T47D (cell line): ENCODE measurements at regions not wholly inside any gene's neighbourhood (a gene's known extent, or its start where the extent isn't known, plus 50 kb on each side); places are given as distances from the start of the nearest gene placed in this dataset.
"Not testable (repeated sequence)": the region's sequence is repeated elsewhere in the genome, so short reads cannot be mapped to it uniquely, and the experiment has no call there.

Experiments used
- DNase-seq, 2 experiments: peaks; one replicate each; pipeline versions ENCODE4 v3.0.0 to v3.0.0-alpha.2; 2011 to 2012; ENCODE audit warnings: low read depth in 1 of 2, low spot score in 1 of 2
- JUND ChIP-seq: IDR thresholded peaks from 2 replicates; pipeline ENCODE4 v1.6.1; 2012; ENCODE audit warnings: low read depth
- in situ Hi-C: cut with HindIII; loops from 2 replicates; pipeline ENCODE4 v1.10.0; 2016; ENCODE audit warnings: low sequenced_read_pairs, low pct_unique_long_range_greater_than_20kb

DNA sequence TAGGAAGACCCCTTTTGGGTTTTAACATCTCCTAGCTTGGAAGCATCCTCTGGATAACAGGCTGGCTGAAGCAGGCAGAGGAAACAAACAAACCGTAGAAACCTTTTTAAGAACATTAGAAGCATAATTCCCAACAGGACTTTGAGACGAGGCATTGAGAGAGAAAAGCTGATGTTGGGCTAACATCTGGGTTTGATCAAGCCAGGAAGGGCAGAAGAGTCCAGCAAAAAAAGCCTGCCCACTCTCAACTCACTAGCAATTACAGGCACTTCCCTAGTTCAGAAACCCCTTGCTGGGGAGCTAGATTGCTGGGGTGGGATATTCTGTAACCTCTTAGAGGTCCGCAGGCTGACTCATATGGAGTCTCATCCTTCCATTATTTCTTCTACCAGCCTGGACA lies 75.4 kb upstream of the CTNNA1 start:
- in situ Hi-C loops: no loop called here
- no peak for DNase-seq
- no peak for TF ChIP-seq JUND

DNA sequence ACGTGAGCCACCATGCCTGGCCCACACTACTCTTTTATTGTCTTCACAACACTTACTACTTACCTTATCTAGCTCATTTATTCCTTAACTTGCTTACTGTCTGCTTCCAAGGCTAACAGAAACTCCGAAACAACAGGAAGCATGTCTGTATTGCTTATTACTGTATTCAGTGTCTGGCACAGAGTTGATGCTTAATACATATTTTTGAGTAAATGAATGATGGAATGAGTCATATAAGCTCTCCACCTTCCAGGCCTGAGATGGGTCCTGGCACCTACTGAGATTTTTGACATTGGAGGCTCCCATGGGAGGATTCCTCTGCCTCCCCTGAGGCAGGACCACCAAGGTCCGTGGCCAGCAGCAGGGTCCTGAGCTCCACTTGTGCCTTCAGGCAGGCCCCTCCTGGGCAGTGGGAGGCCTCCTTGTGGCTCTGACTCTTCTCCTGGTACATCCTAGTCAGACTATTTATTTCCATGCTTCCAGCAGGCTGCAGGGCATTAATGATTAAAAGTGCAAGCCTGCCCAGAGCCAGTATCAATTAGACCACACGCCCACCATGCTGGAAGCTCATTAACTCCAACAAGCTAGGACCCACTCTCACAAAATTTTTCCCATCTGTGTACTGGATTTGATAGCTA lies 76.5 kb upstream of the CTNNA1 start:
- no peak for TF ChIP-seq JUND
- in situ Hi-C loops: no loop called here
- no peak for DNase-seq

DNA sequence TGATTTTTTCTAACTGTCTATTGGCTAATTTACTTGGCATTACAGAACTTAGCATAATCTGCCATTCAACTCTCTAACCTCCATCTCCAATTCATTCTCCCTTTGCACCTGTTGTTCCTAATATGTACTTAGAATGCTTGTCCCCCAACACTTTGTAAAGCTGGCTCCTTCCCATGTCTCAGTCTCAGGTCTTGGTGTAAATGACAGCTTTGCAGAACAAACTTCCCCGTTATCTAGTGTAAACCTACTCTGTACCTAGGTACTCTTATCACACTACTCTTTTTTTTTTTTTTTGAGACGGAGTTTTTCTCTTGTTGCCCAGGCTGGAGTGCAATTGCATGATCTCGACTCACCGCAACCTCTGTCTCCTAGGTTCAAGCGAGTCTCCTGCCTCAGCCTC lies 77.2 kb upstream of the CTNNA1 start:
- no peak for DNase-seq
- in situ Hi-C loops: no loop called here
- TF ChIP-seq JUND: no peak

DNA sequence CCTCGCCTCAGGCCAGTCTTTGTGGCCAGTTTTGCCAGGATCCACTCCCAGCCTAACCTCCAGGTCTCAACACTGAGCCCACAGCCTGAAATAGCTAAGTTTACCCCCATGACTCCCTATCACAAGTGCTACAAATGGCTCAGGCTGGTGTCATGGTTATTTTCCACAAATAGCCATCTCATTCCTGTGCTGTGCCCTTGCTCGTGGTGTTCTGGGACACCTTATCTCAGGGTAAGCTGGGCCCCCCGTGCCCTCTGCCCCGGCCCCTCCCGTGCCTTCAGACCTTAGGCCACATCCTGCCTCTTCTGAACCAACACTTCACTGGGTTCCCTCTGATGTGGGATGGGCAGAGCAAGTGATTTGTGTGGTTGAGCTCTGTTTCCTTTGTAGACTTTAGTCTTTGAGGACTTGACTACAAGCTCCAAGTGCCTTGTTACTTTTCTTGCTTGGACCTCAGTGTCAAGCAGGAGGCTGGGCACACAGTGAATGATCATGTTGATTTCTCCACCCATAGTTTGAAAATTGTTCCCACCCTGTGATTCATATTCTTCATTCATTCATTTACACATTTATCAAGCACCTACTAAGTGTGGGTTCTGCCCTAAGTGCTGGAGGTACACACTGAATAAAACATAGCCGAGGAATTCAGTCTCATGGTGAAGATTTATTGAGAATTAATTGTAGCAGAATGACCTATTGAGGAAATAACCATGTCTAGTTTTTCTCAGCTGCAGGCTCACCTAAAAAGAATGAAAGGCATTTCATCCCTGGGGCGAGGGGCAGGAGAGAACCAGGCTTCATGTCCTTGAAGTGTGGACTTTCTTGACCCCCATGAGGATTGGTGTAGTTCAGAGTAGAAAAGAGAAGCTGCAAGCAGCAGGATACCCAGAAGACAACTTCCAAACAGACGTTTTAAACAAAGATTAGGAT lies 84.5 kb upstream of the CTNNA1 start:
- TF ChIP-seq JUND: no peak
- peak in 1 of 2 experiments; percentile 52 for DNase-seq
- in situ Hi-C loops: no loop called here

DNA sequence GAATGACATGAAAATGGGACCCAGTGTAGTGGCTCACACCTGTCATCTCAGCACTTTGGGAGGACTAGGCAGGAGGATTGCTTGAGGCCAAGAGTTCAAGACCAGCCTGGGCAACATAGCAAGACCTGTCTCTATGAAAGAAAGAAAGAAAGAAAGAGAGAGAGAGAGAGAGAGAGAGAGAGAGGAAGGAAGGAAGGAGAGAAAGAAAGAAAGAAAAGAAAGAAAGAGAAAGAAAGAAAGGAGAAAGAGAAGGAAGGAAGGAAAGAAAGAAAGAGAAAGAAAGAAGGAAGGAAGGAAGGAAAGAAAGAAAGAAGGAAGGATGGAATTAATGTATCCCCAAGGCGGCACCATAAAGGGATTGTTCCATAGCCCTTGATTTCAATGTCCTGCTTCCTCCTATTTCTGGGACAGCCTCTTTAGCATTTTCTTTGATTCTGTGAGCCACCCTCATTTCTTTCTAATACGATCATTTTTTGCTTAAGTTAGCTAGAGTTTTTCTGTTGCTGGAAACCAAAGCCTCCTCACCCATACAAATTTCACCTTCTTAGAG lies 85.4 kb upstream of the CTNNA1 start:
- in situ Hi-C loops, DNase-seq: not testable (repeated sequence)

DNA sequence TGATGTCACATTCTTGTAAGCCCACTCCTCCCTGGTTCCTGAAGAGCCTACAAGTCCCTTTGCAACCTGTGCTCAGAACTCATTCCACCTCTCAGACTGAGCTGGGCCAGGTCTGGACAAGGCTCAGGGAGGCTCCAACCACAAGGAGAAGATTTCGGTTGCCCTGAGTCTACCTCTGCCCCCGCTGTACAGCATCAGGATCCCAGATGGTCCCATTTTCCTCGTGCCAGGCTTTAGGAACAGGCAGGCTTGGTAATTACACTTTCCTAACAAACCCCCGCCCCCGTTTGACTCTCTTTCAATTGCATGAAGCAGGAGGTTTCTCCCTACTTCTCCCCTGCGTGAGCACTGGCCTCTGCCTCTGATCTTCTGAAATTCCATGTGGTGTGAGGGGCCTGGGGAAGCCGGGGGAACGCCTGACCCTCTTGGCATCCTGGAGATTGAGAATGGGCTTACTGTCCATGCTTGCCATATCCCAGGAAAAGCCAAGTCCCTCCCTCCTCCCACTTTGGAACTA lies 86.9 kb upstream of the CTNNA1 start:
- no peak for DNase-seq
- no peak for TF ChIP-seq JUND
- in situ Hi-C loops: no loop called here

DNA sequence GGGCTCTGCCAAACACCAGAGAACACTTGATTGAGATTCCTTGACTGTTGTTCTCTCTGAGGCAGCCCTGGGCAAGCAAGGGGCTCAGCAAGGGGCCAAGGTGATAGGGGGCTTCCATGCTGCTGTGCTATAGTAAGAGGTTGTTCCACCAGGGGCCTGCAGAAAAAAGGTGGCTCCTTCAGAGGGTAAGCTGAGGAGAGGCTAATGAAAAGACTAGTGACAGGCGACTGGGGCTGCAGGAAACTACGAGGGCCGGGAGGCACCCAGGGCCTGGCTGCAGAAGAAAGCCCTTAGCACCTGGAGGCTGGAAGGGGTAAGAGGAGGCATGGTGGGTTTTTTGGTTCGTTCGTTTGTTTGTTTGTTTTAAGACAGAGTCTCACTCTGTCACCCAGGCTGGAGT lies 88.0 kb upstream of the CTNNA1 start:
- in situ Hi-C loops: no loop called here
- no peak for TF ChIP-seq JUND

DNA sequence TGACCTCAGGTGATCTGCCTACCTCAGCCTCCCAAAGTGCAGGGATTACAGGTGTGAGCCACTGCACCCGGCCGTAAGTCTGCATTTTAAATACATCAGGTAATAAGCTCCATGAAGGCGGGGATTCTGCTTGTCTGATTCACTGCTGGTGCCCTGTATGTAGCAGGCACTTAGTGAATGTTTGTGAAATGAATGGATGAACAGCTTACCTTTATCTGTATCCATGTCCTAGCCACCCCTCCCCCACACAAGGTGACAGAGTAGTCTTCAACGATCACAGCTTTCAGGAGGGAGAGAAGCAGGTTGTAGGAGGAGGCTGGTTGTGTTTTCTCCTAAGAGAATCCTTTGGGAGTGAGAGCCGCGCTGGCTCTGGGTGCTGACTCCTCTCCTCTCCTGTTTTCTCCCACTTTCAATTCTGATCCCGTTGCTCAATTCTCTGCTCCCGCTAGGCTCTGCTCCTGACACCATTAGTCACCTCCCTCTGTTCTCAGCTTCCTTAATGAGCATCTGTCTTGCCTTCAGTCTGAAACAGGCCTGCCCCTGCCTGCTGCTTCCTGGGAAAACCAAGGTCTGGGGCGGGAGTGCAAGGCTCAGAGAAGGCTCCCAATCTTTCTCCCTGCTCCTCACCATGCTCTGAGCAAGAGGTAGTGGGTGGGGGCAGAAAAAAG lies 88.8 kb upstream of the CTNNA1 start:
- in situ Hi-C loops: no loop called here
- TF ChIP-seq JUND: no peak
- DNase-seq: no peak

More for the DNA sequence above, 88.0 kb upstream of the CTNNA1 start:
- no peak for DNase-seq

DNA sequence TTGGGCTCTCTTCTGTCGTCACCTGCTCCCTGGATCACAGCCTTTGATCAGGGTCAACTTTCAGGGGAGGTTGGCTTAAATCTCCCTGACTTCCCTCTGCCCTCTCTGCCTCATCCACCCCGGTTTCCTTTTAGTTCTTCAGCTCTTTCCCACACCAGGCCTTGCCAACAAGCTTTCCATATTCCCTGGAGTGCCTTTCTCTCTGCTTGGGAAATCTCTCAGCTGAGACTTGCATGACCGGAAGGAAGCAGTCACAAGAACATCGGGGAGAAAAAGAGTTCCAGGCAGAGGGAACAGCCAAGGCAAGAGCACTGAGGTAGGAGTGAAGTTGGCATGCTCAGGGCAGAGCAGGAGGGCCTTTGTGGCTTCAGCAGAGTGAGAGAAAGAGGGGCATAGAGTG lies 88.4 kb upstream of the HSPA9 start:
- TF ChIP-seq JUND: no peak
- DNase-seq: no peak
- in situ Hi-C loops: no loop called here

DNA sequence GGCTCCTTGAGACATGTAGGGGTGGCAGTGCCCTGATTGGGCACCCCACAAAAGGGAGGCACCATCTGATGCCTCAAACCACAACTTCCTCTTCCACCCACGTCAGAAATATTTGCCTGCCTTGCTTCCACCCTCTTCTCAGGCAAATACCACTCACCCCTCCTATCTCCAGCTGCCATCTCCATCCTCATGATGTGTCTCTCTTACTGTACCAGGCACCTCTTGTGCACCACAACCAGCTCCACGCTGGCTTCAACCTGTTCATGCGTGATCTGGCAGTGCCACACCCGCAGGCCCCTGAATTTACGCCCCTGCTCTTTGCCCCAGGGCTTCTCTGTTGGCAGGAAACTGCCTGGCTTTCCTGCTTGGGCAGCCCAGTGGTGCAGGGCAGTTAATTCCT lies 87.8 kb upstream of the HSPA9 start:
- DNase-seq: no peak
- TF ChIP-seq JUND: no peak
- in situ Hi-C loops: no loop called here

DNA sequence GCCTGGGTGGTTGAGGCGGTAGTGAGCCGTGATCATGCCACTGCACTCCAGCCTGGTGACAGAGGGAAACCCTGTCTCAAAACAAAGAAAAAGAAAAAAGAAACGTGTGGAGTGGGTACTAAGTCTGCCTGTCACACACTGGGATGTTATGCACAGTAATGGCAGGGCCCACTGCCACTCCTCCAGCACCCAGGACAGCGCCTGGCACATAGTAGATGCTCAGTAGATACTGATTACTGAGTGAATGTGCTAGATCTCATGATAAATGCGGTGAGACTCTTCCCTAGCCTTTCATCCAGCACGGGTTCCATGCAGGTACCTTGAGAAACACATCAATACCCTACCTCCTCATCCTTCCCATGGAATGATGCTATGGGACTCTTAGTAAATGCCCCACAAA lies 87.4 kb upstream of the HSPA9 start:
- in situ Hi-C loops: no loop called here
- no peak for TF ChIP-seq JUND
- DNase-seq: peak in 1 of 2 experiments; percentile 46

DNA sequence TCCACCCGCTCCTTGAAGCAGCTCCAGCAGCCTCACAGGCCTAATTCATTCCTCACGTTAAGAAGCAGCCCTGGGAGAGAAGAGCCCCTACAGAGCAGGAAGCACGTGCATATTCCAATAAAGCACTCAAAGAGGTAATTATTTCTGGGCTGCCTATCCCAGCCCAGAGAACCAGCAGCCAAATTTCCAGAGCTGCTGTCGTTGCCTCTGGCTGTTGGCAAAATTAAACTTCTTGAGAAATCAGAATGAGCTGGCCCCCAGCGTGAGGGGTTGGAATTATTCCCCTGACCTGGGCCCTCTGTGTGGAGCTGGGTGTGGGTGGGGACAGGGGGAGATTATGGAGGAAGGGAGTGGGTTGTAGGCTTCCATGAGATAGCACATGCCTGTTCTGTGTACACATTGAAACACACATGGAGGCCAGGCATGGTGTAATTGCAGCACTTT lies 86.8 kb upstream of the HSPA9 start:
- TF ChIP-seq JUND: no peak
- in situ Hi-C loops: no loop called here
- no peak for DNase-seq
